ENCODE measurements at regions not wholly inside any gene's neighbourhood (a gene's known extent, or its start where the extent isn't known, plus 50 kb on each side); places are given as distances from the start of the nearest gene placed in this dataset.
"Not testable (repeated sequence)": the region's sequence is repeated elsewhere in the genome, so short reads cannot be mapped to it uniquely, and the experiment has no call there.

GRCh38 chr4:115514675-115515074 lies 401.3 kb upstream of the NDST4 start:
- CTCF ChIA-PET: interaction anchor here (1.2 to 1.3 kb wide), 2 partner anchors 22 to 36 kb away, joined by 3 to 4 read pairs; no protein-coding TSS in a partner anchor
- POLR2A ChIA-PET: no interaction called here
- TF ChIP-seq CTCF (IDR thresholded peaks at IDR 0.05; ENCODE audit: control extremely low read depth, extremely low read depth, low read depth, missing control alignments): no peak
- DNase-seq (ENCODE audit: extremely low spot score): no peak

DNA sequence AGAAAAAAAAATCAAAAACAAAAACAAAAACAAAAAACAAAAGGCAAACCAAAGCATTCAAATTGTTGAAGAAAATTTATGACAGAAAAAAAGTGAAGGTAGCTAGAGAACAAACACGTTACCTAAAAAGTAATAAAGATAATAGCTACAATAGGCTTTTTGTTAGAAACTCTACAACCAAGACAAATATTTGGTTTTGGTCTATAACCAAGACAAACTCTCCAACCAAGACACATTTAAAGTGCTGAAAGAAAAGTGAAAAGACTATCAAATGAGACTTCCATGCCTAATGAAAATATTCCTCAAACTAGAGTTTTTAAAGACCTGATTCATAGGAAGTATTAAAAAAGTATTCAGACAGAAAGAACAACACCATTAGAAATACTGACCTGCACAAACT lies 391.9 kb upstream of the NDST4 start:
- DNase-seq (ENCODE audit: extremely low spot score): no peak
- POLR2A ChIA-PET: no interaction called here
- no peak for TF ChIP-seq CTCF (IDR thresholded peaks at IDR 0.05; ENCODE audit: control extremely low read depth, extremely low read depth, low read depth, missing control alignments)
- CTCF ChIA-PET: no interaction called here

- no peak for TF ChIP-seq CTCF (IDR thresholded peaks at IDR 0.05; ENCODE audit: control extremely low read depth, extremely low read depth, low read depth, missing control alignments)
- CTCF ChIA-PET: interaction anchor here (1.2 kb wide), 1 partner anchor 10 kb away, joined by 3 read pairs; no protein-coding TSS in a partner anchor
- no peak for DNase-seq (ENCODE audit: extremely low spot score)
- POLR2A ChIA-PET: no interaction called here
Measured at GRCh38 chr4:115501656-115502055, 388.2 kb upstream of the NDST4 start.

GRCh38 chr4:115493770-115494169 lies 380.4 kb upstream of the NDST4 start:
- CTCF ChIA-PET: interaction anchor here (1.0 kb wide), 1 partner anchor 9 kb away, joined by 4 read pairs; no protein-coding TSS in a partner anchor
- POLR2A ChIA-PET; DNase-seq (ENCODE audit: extremely low spot score): not testable (repeated sequence)

- POLR2A ChIA-PET: no interaction called here
- no peak for TF ChIP-seq CTCF (IDR thresholded peaks at IDR 0.05; ENCODE audit: control extremely low read depth, extremely low read depth, low read depth, missing control alignments)
- no peak for DNase-seq (ENCODE audit: extremely low spot score)
- CTCF ChIA-PET: no interaction called here
Measured at GRCh38 chr4:115491686-115492085, 378.3 kb upstream of the NDST4 start.

GRCh38 chr4:115489279-115489678 lies 375.9 kb upstream of the NDST4 start:
- no peak for TF ChIP-seq CTCF (IDR thresholded peaks at IDR 0.05; ENCODE audit: control extremely low read depth, extremely low read depth, low read depth, missing control alignments)
- ChIA-PET POLR2A (no interaction called here), CTCF (no interaction called here)
- DNase-seq (ENCODE audit: extremely low spot score): no peak

DNA sequence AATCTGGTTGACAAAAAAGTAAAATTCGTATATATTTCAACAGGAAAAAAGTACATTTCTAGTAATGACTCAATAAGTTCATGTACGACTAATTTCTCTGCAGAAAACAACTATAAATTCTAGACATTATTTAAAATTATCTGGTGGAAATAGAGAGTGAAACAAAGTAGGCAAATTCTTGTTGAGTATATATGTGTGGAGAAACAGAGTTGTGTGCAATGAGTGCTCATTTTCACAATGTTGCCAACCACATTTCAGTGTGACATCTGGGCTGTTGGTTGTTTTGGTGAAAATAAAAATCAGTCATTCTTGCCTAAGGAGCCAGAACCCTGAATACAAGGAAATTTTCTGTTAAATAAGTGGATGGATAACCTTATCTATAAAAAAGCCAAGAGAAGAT lies 372.0 kb upstream of the NDST4 start:
- POLR2A ChIA-PET: no interaction called here
- CTCF ChIA-PET: no interaction called here
- no peak for DNase-seq (ENCODE audit: extremely low spot score)

More for the DNA sequence above, 372.0 kb upstream of the NDST4 start:
- no peak for TF ChIP-seq CTCF (IDR thresholded peaks at IDR 0.05; ENCODE audit: control extremely low read depth, extremely low read depth, low read depth, missing control alignments)

Measured in GM10248 (cell line).